RKO (cell line): ENCODE measurements at regions not wholly inside any gene's neighbourhood (a gene's known extent, or its start where the extent isn't known, plus 50 kb on each side); places are given as distances from the start of the nearest gene placed in this dataset.

ENCODE experiments used
- DNase-seq: peaks from one replicate; pipeline ENCODE4 v3.0.0-alpha.2; 2016; ENCODE audit warnings: low spot score

DNA sequence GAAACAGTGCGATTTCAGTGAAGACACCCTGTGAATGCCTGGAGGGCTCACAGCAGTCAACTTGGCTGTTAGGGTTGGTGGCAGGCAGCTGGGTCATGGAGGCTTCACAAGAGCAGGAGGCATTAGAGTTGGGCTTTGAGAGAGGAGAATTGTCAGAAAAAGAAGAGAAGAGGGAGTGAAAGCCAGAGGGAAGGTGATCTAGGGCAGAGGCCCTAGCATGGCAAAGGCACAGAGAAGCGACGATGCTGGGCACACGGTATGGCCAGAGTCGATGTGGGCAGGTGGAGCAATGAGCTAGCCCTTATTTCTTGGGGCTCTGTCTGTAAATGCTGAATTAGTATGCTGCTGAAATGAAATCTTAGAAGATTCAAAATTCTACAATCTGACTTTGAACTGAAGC is 52.6 kb upstream of the OLFM4 start:
- no peak for DNase-seq

- DNase-seq: no peak
Measured at GRCh38 chr13:52975161-52975560, 53.5 kb upstream of the OLFM4 start.

GRCh38 chr13:52974711-52975110 is 53.9 kb upstream of the OLFM4 start:
- no peak for DNase-seq

DNA sequence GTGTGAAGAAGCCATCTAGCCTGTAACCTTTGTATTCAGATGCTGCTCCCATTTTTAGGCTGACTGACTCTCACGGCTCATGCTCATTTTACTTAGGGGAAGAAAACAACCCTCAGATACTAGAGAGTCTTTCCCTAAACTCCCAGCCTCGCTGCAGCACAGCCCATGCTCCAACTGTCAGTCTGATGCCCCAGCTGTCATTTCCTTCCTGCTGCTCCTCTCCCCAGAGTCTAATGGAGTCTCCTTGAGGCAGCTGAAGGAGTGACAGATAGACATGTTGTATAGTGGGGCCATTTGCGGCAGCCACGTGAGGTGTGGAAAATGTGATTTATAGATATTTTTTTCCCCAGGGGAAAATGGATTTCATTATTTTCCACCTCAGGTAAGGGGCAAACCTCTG is 59.2 kb upstream of the OLFM4 start:
- DNase-seq: no peak

DNA sequence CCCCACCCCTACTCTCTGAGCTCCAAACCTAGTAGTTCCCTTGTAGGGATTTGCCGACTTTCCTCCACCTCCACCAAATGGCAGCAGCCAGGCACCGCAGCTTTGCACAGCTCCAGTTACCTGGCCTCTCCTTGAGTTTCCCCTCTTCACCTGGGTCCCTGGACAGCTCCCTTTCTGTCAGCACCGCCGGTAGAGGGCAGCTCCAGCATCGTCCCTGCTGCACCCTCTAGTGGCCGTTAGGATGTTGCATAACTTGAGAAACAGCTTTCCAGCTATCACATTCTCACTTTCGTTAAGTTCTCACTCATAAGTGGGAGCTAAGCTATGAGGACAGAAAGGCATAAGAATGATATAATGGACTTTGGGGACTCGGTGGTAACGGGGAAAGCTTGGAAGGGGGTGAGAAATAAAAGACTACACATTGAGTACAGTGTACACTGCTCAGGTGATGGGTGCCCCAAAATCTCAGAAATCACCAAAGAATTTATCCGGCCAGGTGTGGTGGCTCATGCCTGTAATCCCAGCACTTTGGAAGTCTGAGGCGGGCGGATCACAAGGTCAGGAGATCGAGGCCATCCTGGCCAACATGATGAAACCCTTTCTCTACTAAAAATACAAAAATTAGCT is 60.4 kb upstream of the OLFM4 start:
- peak; percentile 75 for DNase-seq

DNA sequence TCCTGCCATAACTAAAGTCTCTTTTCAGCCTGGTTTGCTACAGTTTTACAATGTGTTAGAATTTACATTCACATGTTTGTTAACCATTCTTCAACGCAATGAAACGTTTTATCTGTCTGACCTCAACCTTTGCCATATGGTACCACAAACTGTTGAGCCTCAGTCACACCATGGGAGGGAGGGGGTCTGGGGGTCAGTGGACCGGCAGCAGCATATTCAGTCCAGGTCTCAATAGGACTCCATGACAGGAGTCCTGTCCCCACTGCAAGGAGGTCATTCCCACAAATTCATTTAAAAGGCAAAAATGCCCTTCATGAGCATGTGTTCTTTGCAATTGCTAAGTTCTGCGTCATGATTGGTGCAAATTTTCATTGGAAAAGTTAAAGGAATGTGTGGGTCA is 66.6 kb upstream of the OLFM4 start:
- DNase-seq: no peak

DNA sequence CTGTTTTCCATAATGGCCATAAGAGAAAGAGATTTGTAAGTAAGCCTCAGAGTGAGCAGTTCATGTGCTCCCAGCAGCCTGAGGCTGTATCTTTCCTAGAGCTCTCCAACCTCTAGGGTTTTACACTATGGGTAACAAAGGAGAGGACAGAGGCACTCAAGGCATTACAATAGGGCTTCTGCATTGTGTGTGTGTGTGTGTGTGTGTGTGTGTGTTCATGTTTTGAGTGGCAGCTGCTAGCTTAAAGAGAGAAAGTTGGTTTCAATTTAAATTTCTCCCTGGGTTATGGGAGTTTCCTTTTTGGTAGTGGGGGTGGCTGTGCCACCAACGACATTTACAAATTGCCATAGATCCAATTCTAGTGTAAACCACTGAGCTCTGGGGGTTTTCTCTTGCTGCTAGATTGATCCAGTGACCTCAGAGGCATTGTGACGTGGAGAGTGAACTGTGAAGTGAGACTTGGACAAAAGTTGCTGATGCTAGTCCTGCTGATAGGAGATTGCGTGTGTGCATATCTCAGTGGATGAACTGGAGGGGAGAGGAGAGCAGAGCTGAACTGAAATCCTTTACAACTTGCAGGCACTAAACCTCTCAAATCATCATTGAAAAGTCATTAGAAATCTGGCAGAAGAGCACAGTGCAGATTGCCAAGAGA is 67.2 kb upstream of the OLFM4 start:
- no peak for DNase-seq

- no peak for DNase-seq
Measured at GRCh38 chr13:52955472-52955874, 73.1 kb upstream of the OLFM4 start.

- no peak for DNase-seq
Measured at GRCh38 chr13:52954838-52955237, 73.8 kb upstream of the OLFM4 start.

DNA sequence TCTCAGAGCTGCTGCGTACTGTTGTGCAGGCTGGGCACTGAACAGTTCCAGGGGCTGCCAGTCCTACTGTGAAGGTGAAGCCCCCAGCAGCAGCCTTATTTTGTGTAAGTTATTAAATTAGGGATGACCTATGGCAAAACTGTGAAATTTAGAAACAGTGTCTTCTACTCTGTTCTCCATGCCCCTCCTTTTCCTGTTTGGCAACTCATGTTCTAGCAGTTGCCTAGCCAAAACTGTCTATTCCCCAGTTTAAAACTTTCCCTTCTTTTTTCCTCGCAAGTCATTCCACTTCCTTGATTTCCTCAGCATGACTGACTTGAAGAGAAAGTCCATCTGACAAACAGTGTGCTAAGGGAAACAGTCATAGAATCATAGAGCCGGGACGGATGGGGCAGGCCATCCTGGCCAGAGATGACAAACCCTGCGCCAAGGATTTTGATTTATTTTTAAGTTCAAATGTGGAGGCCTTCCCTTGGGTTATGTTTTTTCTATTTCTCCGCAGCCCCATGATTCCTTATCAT is 78.1 kb upstream of the OLFM4 start:
- no peak for DNase-seq

- no peak for DNase-seq
Measured at GRCh38 chr13:52949742-52950141, 78.9 kb upstream of the OLFM4 start.

- DNase-seq: no peak
Measured at GRCh38 chr13:52949044-52949443, 79.6 kb upstream of the OLFM4 start.

DNA sequence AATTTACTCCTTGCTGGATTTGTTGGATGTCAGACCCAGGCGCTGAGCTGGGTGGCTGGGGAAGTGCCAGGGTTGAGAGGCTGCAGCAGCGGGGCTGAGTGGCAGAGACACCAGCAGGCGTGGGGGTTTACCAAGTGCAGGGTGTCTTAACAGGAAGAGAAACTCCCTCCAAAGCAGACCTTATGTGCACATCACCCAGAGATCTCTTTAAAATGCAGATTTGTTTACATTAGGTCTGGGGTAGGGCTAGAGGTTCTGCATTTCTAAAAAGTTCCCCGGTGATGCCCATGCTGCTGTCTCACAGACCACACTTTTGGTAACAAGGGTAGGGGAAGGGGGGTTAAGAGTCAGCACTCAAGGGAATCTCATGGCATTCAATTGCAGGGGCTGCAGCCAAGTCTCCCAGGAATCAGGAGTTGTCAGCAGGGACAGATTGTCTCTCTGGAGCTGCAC is 80.7 kb upstream of the OLFM4 start:
- no peak for DNase-seq

DNA sequence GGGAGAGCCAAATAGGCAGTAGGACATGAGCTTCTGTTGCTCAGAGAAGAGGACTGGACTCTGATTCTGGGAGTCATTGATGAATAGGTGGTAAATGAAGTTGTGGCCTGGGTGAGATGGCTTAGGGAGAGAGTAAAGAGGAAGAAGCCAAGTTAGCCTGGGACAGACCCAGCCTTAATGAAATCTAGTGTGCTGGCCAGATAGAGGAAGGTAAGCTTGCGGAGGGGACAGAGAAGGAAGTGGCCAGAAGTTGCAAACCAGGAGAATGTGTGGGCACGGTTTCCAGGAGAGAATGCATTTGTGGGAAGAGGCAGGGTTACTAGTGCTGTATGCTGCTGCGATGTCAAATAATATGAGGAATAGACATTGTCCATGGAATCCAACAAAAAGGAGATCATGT is 83.3 kb upstream of the OLFM4 start:
- no peak for DNase-seq

GRCh38 chr13:52944697-52945096 is 83.9 kb upstream of the OLFM4 start:
- no peak for DNase-seq

DNA sequence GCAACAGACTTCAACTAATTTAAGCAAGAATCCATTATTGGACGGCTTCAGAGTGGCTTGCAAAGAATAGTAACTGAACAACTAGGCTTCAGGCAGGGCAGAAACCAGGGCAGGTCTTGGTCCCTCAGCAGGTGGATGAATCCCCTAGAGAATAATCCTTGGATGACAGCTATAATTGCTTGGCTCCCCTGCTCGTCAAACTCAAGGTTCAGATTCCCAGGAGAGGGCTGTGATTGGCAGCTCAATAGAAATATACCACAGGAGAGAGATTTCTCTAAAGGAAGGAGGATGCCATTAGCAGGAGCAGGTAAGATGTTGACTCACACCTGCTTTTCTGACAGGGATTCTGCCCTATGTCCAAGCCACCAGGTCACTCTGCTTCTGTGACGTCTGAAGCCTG is 89.6 kb upstream of the PCDH8 start:
- no peak for DNase-seq

DNA sequence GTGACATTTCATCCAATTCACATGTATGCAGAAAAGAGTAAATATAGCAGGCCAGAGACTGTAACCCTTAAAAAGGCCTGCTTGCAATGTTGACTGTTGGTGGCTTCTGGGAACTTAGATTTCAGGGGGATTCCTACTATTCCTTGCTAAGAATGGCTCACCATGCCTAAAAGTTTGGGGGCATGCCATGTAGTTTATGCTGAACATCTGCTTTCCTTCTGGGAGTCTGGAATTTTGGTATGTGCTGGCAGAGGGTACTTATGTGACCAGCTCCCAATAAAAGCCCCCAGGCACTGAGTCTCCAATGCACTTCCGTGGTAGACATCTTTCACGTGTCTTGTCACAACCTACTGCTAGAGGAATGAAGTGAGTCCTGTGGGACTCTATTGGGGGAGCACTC is 88.4 kb upstream of the PCDH8 start:
- no peak for DNase-seq

GRCh38 chr13:52934258-52934657 is 85.8 kb upstream of the PCDH8 start:
- DNase-seq: no peak

DNA sequence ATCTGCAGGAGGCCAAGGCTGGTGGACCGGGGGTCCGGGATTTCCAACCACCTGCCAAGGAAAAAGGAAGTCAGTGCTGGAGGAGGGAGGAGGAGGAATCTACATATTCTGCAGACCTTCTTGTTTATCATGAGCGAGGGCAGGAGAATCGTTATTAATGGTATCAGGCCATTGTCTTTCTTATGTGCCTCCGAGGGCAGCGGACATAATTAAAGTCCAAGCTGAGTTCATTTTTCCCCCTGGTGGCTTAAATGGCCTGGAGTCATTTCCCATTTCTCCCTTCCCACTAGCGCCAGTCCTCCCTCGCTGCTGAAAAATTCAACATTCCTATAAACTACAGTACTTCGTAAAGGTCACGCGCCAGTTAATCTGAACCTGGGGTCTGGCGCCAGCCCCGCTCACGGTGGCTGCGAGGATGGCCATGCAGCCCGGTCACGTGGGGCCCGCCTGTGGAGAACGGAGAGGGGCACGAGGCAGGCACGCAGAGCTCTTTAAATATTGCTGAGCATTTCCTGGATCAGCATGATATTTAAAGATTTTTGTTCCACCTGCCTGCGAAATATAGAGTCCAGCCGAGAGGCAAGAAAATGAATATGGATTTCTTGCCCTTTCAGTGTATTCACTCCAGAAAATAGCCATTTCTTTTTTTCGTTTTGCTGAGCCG is 85.2 kb upstream of the PCDH8 start:
- DNase-seq: no peak

GRCh38 chr13:52933099-52933498 is 84.7 kb upstream of the PCDH8 start:
- DNase-seq: no peak

DNA sequence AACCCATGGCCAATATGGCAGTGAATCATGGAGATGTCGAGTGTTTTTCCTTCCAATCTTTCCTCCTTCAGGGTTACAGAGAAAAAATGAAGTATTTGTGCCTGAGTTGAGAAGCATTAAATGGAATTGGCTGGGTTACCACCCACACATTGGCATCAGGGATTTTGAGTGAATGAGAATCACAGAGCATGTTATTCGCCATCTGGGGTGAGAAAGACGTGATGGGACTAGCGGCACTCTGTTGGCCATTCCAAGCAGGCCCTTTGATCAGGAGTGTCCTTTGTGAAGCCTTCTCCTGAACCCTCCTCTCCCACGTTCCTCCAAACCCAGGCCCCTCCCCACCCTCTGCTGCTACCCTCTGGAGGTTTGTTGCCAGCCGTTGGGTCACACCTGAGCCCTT is 84.2 kb upstream of the PCDH8 start:
- no peak for DNase-seq

- DNase-seq: no peak
Measured at GRCh38 chr13:52931539-52932431, 83.3 kb upstream of the PCDH8 start.
